ENCODE measurements at regions not wholly inside any gene's neighbourhood (a gene's known extent, or its start where the extent isn't known, plus 50 kb on each side); places are given as distances from the start of the nearest gene placed in this dataset.
A peak's percentile ranks its signal among the peaks of the same experiment; 100 is the strongest.

DNA sequence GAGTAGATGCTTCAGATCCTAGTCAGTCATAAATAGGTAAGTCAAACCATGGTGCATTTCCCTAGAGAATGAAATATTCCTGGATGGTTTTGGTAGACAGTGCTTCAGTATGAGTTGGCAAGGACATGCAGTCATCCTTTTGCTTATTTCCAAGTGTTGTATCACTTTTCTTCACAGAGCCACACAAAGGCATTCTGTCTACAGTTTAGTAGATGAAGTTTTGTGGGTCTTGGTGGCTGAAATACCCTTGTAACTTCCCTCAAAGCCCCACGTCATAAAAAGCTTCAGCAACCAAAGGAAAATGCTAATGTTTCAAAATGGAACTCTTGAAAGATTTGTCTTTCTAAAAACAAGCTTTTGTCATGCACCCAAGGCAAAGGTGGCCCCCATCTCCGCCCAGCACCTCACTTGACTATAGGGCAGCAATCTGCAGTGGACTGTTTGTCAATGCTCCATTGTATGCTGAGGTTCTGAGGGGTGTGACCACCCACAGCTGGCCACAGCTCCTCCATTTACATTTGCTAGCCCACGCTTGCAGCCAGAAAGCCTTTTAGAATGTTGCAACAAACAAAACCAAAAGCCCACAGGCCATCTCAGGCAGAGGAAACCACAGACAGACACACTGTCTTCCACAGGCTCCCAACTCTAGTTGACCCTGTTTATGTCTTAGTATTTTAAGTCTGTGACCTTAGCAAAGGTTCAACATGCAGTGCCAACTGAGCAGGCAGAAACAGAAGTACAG, 87.1 kb upstream of the FAM9C start:
- WGBS, result 57% methylated on average over 3 of the region's 3 CpGs
- no peaks in the 10 kb centered on the region for H3K36me3 ChIP-seq
- no peaks in the 10 kb centered on the region for H3K9me3 ChIP-seq
- peaks cover 0 to 21% (median 12%) of the 10 kb centered on the region in 4 donors for H3K4me1 ChIP-seq
- intact Hi-C loops (cut with DNase I), result no loop called here
- no peak for TF ChIP-seq POLR2AphosphoS5 (IDR thresholded peaks at IDR 0.05)
- TF ChIP-seq POLR2A (IDR thresholded peaks at IDR 0.05; ENCODE audit: low read depth), result no peak
- TF ChIP-seq, protein P1, sequence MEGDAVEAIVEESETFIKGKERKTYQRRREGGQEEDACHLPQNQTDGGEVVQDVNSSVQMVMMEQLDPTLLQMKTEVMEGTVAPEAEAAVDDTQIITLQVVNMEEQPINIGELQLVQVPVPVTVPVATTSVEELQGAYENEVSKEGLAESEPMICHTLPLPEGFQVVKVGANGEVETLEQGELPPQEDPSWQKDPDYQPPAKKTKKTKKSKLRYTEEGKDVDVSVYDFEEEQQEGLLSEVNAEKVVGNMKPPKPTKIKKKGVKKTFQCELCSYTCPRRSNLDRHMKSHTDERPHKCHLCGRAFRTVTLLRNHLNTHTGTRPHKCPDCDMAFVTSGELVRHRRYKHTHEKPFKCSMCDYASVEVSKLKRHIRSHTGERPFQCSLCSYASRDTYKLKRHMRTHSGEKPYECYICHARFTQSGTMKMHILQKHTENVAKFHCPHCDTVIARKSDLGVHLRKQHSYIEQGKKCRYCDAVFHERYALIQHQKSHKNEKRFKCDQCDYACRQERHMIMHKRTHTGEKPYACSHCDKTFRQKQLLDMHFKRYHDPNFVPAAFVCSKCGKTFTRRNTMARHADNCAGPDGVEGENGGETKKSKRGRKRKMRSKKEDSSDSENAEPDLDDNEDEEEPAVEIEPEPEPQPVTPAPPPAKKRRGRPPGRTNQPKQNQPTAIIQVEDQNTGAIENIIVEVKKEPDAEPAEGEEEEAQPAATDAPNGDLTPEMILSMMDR (IDR thresholded peaks at IDR 0.05), result no peak
- TF ChIP-seq EP300 (IDR thresholded peaks at IDR 0.05), result no peak
- no peaks in the 10 kb centered on the region for H3K27me3 ChIP-seq
- DNase-seq (ENCODE audit: extremely low spot score), result no peak
- no peak overlapping the region for H3K27ac ChIP-seq (replicated peaks in 1 of 4)
- H3K4me3 ChIP-seq, result no peak overlapping the region

DNA sequence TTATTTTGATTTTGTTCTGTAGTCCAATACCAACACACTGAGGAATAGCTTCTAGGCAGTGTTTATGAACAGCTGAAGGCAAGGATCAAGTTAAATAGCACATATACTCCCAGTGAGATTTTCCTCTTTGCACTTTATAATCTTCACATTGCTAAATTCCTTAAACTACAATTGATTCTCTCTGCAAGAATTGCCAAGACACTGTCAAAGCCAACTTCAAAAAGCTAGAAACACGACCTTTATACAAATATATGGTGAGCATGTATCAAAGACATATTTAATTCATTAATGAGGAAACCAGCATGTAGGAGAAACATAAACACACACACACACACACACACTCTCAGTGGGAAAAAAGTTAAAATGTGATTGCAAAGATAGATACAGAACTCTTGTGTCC, 86.4 kb upstream of the FAM9C start:
- no peak for DNase-seq (ENCODE audit: extremely low spot score)
- intact Hi-C loops (cut with DNase I), result no loop called here
- Histone ChIP-seq H3K9me3 (no peaks in the 10 kb centered on the region), H3K27me3 (no peaks in the 10 kb centered on the region), H3K36me3 (no peaks in the 10 kb centered on the region), H3K27ac (replicated peaks in 1 of 4) (no peak overlapping the region), H3K4me3 (no peak overlapping the region), H3K4me1 (peaks cover 0 to 25% (median 15%) of the 10 kb centered on the region in 4 donors)
- TF ChIP-seq, protein P1 (IDR thresholded peaks at IDR 0.05), result no peak
- TF ChIP-seq POLR2AphosphoS5 (IDR thresholded peaks at IDR 0.05) (no peak), EP300 (IDR thresholded peaks at IDR 0.05) (no peak), POLR2A (IDR thresholded peaks at IDR 0.05; ENCODE audit: low read depth) (no peak)
- 36% methylated on average over 1 of the region's 1 CpG for WGBS

DNA sequence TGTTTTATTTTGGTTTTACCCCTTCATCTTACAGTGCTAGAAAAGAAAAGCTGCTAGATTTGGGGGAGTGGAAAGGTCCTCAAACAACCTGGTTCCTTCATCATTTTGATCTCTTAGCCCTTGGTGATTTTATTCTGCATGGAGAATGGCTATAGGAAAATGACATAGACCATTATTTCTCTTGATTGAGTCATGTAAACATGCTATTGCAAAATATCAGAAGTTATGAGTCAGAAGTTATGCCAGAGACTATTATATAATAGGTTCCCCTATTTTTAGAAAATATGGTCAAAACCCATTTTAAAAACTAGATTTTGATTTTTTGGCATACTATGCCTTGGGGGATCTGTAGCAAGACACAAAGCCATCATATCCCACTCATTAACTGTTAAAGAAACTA, 83.7 kb upstream of the FAM9C start:
- intact Hi-C loops (cut with DNase I), result no loop called here
- Histone ChIP-seq H3K27ac (replicated peaks in 1 of 4) (peak overlapping the region in 1 of 4 donors; percentile 32), H3K4me1 (peaks cover 2 to 43% (median 31%) of the 10 kb centered on the region in 4 donors), H3K36me3 (no peaks in the 10 kb centered on the region), H3K9me3 (no peaks in the 10 kb centered on the region), H3K4me3 (no peak overlapping the region), H3K27me3 (no peaks in the 10 kb centered on the region)
- no peak for DNase-seq (ENCODE audit: extremely low spot score)
- TF ChIP-seq, protein P1 (IDR thresholded peaks at IDR 0.05), result no peak
- TF ChIP-seq EP300 (IDR thresholded peaks at IDR 0.05), result no peak
- no peak for TF ChIP-seq POLR2A (IDR thresholded peaks at IDR 0.05; ENCODE audit: low read depth)
- peak in 1 of 2 donors; percentile 18 for TF ChIP-seq POLR2AphosphoS5 (IDR thresholded peaks at IDR 0.05)

DNA sequence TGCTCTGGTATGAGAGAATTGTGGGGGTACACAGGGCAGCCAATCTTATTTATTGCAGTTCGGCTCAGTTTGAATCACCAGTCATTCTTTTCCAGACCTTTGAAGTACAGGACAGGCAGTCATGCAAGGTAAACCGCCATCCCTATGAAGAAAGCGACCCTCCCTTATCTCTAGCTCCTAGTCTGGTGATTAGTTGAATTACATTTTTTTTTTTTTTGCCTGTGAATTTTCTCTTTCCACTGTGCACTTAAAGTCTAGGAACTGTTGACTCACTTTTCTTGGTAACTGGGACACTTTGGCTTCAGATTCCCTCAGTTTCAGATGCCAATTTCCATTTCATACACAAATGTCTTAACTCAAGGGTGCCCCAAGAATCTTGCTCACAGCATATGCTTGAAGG, 82.4 kb upstream of the FAM9C start:
- intact Hi-C loops (cut with DNase I), result no loop called here
- Histone ChIP-seq H3K27ac (replicated peaks in 1 of 4) (peak overlapping the region; percentile 23 to 44 (median 34)), H3K27me3 (no peaks in the 10 kb centered on the region), H3K9me3 (no peaks in the 10 kb centered on the region), H3K4me1 (peaks cover 2 to 45% (median 32%) of the 10 kb centered on the region in 4 donors), H3K4me3 (no peak overlapping the region), H3K36me3 (no peaks in the 10 kb centered on the region)
- TF ChIP-seq POLR2A (IDR thresholded peaks at IDR 0.05; ENCODE audit: low read depth) (no peak), POLR2AphosphoS5 (IDR thresholded peaks at IDR 0.05) (no peak), EP300 (IDR thresholded peaks at IDR 0.05) (no peak)
- TF ChIP-seq, protein P1 (IDR thresholded peaks at IDR 0.05), result no peak
- 83% methylated on average over 3 of the region's 3 CpGs for WGBS
- DNase-seq (ENCODE audit: extremely low spot score), result no peak
